Mucosa of descending colon (tissue), 3 donors: ENCODE measurements at regions not wholly inside any gene's neighbourhood (a gene's known extent, or its start where the extent isn't known, plus 50 kb on each side); places are given as distances from the start of the nearest gene placed in this dataset.

Source experiments
- ATAC-seq: fragments of 200-7000 bp; cut with Tn5 transposase; one replicate; pipeline ENCODE4 v1.9.1; 2020; ENCODE audit warnings: mild to moderate bottlenecking, moderate library complexity
- DNase-seq, 3 donors: peaks; one replicate each; pipeline ENCODE4 v3.0.0-alpha.2; 2020
- H3K36me3 ChIP-seq: fragments of 200-600 bp; one replicate; pipeline ENCODE4 v1.8.0; 2021; ENCODE audit warnings: low read depth, mild to moderate bottlenecking
- H3K4me1 ChIP-seq: fragments of 200-600 bp; one replicate; pipeline ENCODE4 v1.8.0; 2021; ENCODE audit warnings: low read depth, mild to moderate bottlenecking
- H3K4me3 ChIP-seq: fragments of 200-600 bp; one replicate; pipeline ENCODE4 v1.8.0; 2021; ENCODE audit warnings: mild to moderate bottlenecking
- H3K9me3 ChIP-seq: fragments of 200-600 bp; one replicate; pipeline ENCODE4 v1.8.0; 2021; ENCODE audit warnings: mild to moderate bottlenecking
- intact Hi-C, 2 donors: fragments of 100-400 bp; cut with DNase I in 1 of 2; cut with micrococcal nuclease in 1 of 2; formaldehyde crosslinking; loops; one replicate each; pipeline versions ENCODE4 v1.11.0 to v1.11.1; 2022; cut with DNase I, micrococcal nuclease
- TF ChIP-seq, protein P1 (sequence below): fragments of 200-600 bp; IDR thresholded peaks from one replicate; pipeline ENCODE4 v1.8.0; 2022; ENCODE audit warnings: antibody characterized with exemption, mild to moderate bottlenecking
- donor health status: DM: no; HTN: no; CAD: no; lungs with moderate emphysema.
- donor health status: DM: no; HTN: no; CAD: no.
- donor health status: DM: no; HTN: yes; CAD: no.

DNA sequence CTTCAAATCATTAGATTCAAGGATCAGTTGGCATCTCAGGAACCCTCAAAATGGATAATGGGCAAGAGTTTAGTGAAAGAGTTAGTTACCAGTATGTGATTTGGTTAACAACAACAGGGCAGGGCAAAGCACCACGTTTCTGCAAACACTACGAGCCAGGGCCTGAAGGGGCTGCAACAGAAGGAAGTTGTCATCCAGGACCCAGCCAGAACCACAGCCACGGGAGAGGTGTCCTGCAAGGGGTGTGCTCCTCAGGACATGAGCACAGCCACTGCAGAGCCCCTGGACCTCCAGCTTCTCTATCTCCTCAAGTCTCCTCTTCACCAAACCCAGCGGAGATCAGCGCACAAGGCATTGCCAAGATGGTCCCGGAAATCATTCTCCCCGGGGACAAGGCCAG, 173.3 kb upstream of the PIEZO2 start:
- no peak for DNase-seq
- H3K4me3 ChIP-seq = no peak overlapping the region
- no peaks in the 10 kb centered on the region for H3K36me3 ChIP-seq
- H3K4me1 ChIP-seq = no peaks in the 10 kb centered on the region
- TF ChIP-seq, protein P1, sequence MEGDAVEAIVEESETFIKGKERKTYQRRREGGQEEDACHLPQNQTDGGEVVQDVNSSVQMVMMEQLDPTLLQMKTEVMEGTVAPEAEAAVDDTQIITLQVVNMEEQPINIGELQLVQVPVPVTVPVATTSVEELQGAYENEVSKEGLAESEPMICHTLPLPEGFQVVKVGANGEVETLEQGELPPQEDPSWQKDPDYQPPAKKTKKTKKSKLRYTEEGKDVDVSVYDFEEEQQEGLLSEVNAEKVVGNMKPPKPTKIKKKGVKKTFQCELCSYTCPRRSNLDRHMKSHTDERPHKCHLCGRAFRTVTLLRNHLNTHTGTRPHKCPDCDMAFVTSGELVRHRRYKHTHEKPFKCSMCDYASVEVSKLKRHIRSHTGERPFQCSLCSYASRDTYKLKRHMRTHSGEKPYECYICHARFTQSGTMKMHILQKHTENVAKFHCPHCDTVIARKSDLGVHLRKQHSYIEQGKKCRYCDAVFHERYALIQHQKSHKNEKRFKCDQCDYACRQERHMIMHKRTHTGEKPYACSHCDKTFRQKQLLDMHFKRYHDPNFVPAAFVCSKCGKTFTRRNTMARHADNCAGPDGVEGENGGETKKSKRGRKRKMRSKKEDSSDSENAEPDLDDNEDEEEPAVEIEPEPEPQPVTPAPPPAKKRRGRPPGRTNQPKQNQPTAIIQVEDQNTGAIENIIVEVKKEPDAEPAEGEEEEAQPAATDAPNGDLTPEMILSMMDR = no peak
- ATAC-seq = no peak
- intact Hi-C loops = no loop called here
- H3K9me3 ChIP-seq = peaks cover 25% of the 10 kb centered on the region

DNA sequence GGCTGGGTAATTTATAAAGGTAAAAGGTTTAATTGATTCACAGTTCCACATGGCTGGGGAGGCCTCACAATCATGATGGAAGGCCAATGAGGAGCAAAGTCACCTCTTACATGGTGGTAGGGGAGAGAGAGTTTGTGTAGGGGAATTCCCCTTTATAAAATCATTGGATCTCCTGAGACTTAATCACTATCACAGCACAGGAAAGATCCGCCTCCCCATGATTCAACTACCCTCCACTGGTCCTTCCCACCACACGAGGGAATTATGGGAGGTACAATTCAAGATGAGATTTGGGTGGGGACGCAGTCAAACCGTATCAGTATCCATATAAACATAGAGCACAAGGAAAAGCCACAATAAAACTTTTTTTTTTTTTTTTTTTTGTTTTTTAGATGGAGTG, 172.6 kb upstream of the PIEZO2 start:
- no peak for DNase-seq
- TF ChIP-seq, protein P1 = no peak
- H3K4me3 ChIP-seq = no peak overlapping the region
- no peak for ATAC-seq
- H3K4me1 ChIP-seq = no peaks in the 10 kb centered on the region
- intact Hi-C loops = no loop called here
- H3K36me3 ChIP-seq = no peaks in the 10 kb centered on the region
- peaks cover 23% of the 10 kb centered on the region for H3K9me3 ChIP-seq

DNA sequence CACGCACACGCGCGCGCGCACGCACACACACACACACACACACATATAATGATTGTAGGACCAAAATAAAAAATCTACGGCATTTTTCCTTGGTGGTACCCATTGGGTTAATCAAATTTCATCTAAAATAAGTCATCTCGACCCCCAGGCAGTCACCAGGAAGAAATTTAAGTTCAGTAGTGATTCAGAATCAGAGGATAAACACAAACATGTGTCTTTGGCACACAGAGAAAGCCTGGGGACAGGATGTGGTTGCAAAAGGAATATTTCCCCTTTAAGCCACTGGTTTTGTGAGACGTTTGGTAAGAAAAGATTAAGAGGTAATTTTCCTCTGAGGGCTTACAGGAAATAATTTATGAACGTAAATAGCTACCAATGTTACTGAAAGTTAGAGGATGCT, 171.6 kb upstream of the PIEZO2 start:
- peaks cover 17% of the 10 kb centered on the region for H3K9me3 ChIP-seq

DNA sequence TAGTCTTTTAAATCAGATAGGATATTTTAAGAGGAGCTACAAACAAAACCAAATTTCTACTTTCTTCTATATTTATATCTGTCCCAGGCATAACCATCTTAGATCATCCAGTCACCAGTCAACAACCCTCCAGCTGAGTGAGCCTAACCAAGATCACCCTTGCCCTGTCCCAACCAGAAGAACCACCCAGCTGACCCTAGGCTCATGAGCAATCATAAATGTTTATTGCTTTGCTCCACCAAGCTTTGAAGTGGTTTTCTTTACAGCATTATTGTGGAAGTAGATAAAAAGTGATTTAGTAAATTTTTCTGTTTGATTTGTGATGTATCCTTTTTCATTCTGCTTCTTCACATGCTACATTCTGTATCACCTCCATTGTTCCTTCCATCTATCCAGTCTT, 167.2 kb upstream of the PIEZO2 start:
- intact Hi-C loops = no loop called here
- DNase-seq = no peak
- H3K9me3 ChIP-seq = peaks cover 11% of the 10 kb centered on the region
- no peak for ATAC-seq
- TF ChIP-seq, protein P1 = no peak
- H3K4me3 ChIP-seq = no peak overlapping the region
- H3K36me3 ChIP-seq = no peaks in the 10 kb centered on the region
- no peaks in the 10 kb centered on the region for H3K4me1 ChIP-seq

More for the DNA sequence above, 171.6 kb upstream of the PIEZO2 start:
- Histone ChIP-seq H3K36me3 (no peaks in the 10 kb centered on the region), H3K4me1 (no peaks in the 10 kb centered on the region), H3K4me3 (no peak overlapping the region)
- ATAC-seq (no peak), DNase-seq (no peak)
- intact Hi-C loops = no loop called here
- TF ChIP-seq, protein P1 = no peak

DNA sequence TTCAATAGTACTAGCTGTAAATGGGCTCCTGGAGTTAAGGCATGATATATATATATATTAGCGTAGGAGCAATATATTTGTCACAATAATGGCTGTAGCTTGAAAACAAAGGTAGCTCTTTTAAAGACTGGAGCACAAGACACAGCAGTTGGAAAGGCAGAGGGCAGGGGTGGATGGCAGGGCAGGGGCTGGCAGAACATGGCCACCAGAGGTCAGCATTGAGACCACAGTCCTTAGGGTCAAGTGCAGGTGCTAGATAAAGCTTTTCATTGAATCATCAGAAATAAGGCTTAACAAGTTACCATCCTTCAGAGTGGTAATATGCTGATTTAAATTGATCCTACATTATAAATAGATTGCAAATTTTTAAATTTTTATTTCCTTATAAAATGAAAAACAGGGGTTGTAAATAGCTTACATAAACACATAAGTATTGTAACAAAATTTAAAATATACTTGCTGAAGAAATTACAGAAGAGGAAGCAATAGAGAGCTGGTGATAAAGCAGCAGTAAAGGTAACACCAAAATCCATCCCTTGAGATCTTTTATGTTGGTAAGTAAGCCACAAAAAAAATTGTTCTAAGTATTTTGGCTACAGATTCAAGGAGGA, 161.2 kb upstream of the PIEZO2 start:
- ATAC-seq (no peak), DNase-seq (peak in 1 of 3 donors; percentile 40)
- intact Hi-C loops = no loop called here
- H3K4me3 ChIP-seq = no peak overlapping the region
- peaks cover 23% of the 10 kb centered on the region for H3K9me3 ChIP-seq
- no peaks in the 10 kb centered on the region for H3K36me3 ChIP-seq
- TF ChIP-seq, protein P1 = no peak
- no peaks in the 10 kb centered on the region for H3K4me1 ChIP-seq

DNA sequence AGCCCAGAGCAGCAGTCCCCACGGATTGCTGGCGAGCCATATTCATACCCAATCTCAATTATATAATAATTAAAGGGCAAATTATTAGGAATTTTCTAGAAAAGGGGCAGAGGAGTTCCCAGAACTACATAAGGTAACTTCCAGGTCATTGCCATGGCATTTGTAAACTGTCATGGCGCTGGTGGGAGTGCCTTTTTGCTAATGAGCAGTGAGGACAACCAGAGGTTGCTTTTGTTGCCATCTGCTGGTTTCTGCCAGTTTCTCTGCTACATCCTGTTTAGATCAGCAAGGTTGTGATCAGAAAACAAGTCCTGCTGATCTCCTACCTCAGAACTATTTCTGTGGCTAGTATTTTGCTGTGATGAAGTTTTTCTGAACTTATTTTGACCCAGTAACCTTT, 159.8 kb upstream of the PIEZO2 start:
- no peak for DNase-seq
- H3K9me3 ChIP-seq = peaks cover 30% of the 10 kb centered on the region
- H3K4me1 ChIP-seq = no peaks in the 10 kb centered on the region
- no peak for ATAC-seq
- no peak overlapping the region for H3K4me3 ChIP-seq
- TF ChIP-seq, protein P1 = no peak
- H3K36me3 ChIP-seq = no peaks in the 10 kb centered on the region
- intact Hi-C loops = no loop called here
